Astrocyte (in vitro differentiated cells and primary cell): ENCODE measurements at regions not wholly inside any gene's neighbourhood (a gene's known extent, or its start where the extent isn't known, plus 50 kb on each side); places are given as distances from the start of the nearest gene placed in this dataset.

Experiments used
- DNase-seq: peaks from one replicate; pipeline ENCODE4 v3.0.0-alpha.2; 2010; ENCODE audit warnings: low read depth
- FAIRE-seq: peaks from 2 replicates; lab custom pipeline; 2011; peaks lifted over from hg19 to GRCh38; lab: Jason Lieb, UNC
- H2AFZ ChIP-seq: 2 replicates; pipeline ENCODE4 v1.6.0; 2012; ENCODE audit warnings: low read depth, low read length, inconsistent platforms
- H3K27ac ChIP-seq: 2 replicates; pipeline ENCODE4 v1.5.1; 2011; ENCODE audit warnings: low read depth, low read length, inconsistent platforms
- H3K27me3 ChIP-seq: 2 replicates; pipeline ENCODE4 v1.6.0; 2011; ENCODE audit warnings: low read length, inconsistent platforms; ENCODE audit not compliant: insufficient read depth
- H3K36me3 ChIP-seq: 2 replicates; pipeline ENCODE4 v1.5.1; 2011; ENCODE audit warnings: low read length, inconsistent platforms; ENCODE audit not compliant: insufficient read depth
- H3K4me1 ChIP-seq: 2 replicates; pipeline ENCODE4 v1.5.1; 2011; ENCODE audit warnings: low read length, inconsistent platforms; ENCODE audit not compliant: insufficient read depth
- H3K4me2 ChIP-seq: 2 replicates; pipeline ENCODE4 v1.6.0; 2012; ENCODE audit warnings: low read length, inconsistent platforms
- H3K4me3 ChIP-seq: 2 replicates; pipeline ENCODE4 v1.5.1; 2011; ENCODE audit warnings: low read depth, mild to moderate bottlenecking, low read length, inconsistent platforms; ENCODE audit not compliant: insufficient read depth
- H3K79me2 ChIP-seq: 2 replicates; pipeline ENCODE4 v1.6.0; 2012; ENCODE audit warnings: mild to moderate bottlenecking, low read length, inconsistent platforms; ENCODE audit not compliant: insufficient read depth
- H3K9ac ChIP-seq: 2 replicates; pipeline ENCODE4 v1.6.0; 2012; ENCODE audit warnings: mild to moderate bottlenecking, low read length, inconsistent platforms
- H3K9me3 ChIP-seq: 2 replicates; pipeline ENCODE4 v1.5.1; 2012; ENCODE audit warnings: low read depth, mild to moderate bottlenecking, low read length, inconsistent platforms; ENCODE audit not compliant: insufficient read depth
- H4K20me1 ChIP-seq: 2 replicates; pipeline ENCODE4 v1.6.0; 2012; ENCODE audit warnings: low read length, inconsistent platforms; ENCODE audit not compliant: insufficient read depth
- H3K27ac Mint-ChIP-seq: one replicate; pipeline ENCODE4 v1.8.0; 2021; ENCODE audit warnings: mild to moderate bottlenecking, mixed read lengths; ENCODE audit not compliant: unreplicated experiment
- H3K27me3 Mint-ChIP-seq: one replicate; pipeline ENCODE4 v1.8.0; 2021; ENCODE audit warnings: low read depth, mixed read lengths; ENCODE audit not compliant: unreplicated experiment
- H3K36me3 Mint-ChIP-seq: one replicate; pipeline ENCODE4 v1.8.0; 2021; ENCODE audit warnings: low read depth, mixed read lengths; ENCODE audit not compliant: unreplicated experiment
- H3K4me1 Mint-ChIP-seq: one replicate; pipeline ENCODE4 v1.8.0; 2021; ENCODE audit warnings: low read depth, mixed read lengths; ENCODE audit not compliant: unreplicated experiment
- H3K4me3 Mint-ChIP-seq: one replicate; pipeline ENCODE4 v1.8.0; 2021; ENCODE audit warnings: mild to moderate bottlenecking, moderate library complexity, mixed read lengths; ENCODE audit not compliant: unreplicated experiment
- H3K9me3 Mint-ChIP-seq: one replicate; pipeline ENCODE4 v1.8.0; 2021; ENCODE audit warnings: mild to moderate bottlenecking, mixed read lengths; ENCODE audit not compliant: unreplicated experiment
- CTCF ChIP-seq: IDR thresholded peaks from 2 replicates; pipeline ENCODE4 v1.5.1; 2011; ENCODE audit warnings: low read depth, mild to moderate bottlenecking, inconsistent platforms, low read length, moderate library complexity; ENCODE audit not compliant: insufficient read depth
- EZH2 ChIP-seq: IDR thresholded peaks from 2 replicates; pipeline ENCODE4 v1.6.1; 2012; ENCODE audit warnings: mild to moderate bottlenecking, low read length, inconsistent platforms; ENCODE audit not compliant: insufficient read depth

GRCh38 chr5:53199882-53200281 is 90.3 kb upstream of the MOCS2 start:
- H3K27ac Mint-ChIP-seq = no peak overlapping the region
- no peaks in the 10 kb centered on the region for H3K27me3 ChIP-seq
- FAIRE-seq (no peak), DNase-seq (no peak)
- H3K36me3 ChIP-seq = no peaks in the 10 kb centered on the region
- no peaks in the 10 kb centered on the region for H3K36me3 Mint-ChIP-seq
- H3K4me3 Mint-ChIP-seq = no peak overlapping the region
- no peaks in the 10 kb centered on the region for H3K79me2 ChIP-seq
- peaks cover 3% of the 10 kb centered on the region for H3K9me3 Mint-ChIP-seq
- no peaks in the 10 kb centered on the region for H4K20me1 ChIP-seq
- no peak overlapping the region for H3K4me2 ChIP-seq
- H3K4me3 ChIP-seq = no peak overlapping the region
- no peak overlapping the region for H3K9ac ChIP-seq
- H3K9me3 ChIP-seq = no peaks in the 10 kb centered on the region
- TF ChIP-seq CTCF (no peak), EZH2 (no peak)
- no peaks in the 10 kb centered on the region for H3K4me1 ChIP-seq
- no peak overlapping the region for H2AFZ ChIP-seq
- no peak overlapping the region for H3K27ac ChIP-seq
- no peaks in the 10 kb centered on the region for H3K4me1 Mint-ChIP-seq
- H3K27me3 Mint-ChIP-seq = no peaks in the 10 kb centered on the region

- no peaks in the 10 kb centered on the region for H3K9me3 ChIP-seq
- no peak overlapping the region for H3K27ac ChIP-seq
- DNase-seq (no peak), FAIRE-seq (no peak)
- Mint-ChIP-seq H3K27me3 (no peaks in the 10 kb centered on the region), H3K27ac (no peak overlapping the region), H3K4me3 (no peak overlapping the region), H3K9me3 (peaks cover 3% of the 10 kb centered on the region), H3K4me1 (no peaks in the 10 kb centered on the region), H3K36me3 (no peaks in the 10 kb centered on the region)
- no peaks in the 10 kb centered on the region for H3K27me3 ChIP-seq
- no peak overlapping the region for H3K4me2 ChIP-seq
- no peak overlapping the region for H3K9ac ChIP-seq
- H3K36me3 ChIP-seq = no peaks in the 10 kb centered on the region
- TF ChIP-seq EZH2 = no peak
- TF ChIP-seq CTCF = no peak
- no peaks in the 10 kb centered on the region for H3K4me1 ChIP-seq
- H3K79me2 ChIP-seq = no peaks in the 10 kb centered on the region
- no peak overlapping the region for H3K4me3 ChIP-seq
- no peak overlapping the region for H2AFZ ChIP-seq
- no peaks in the 10 kb centered on the region for H4K20me1 ChIP-seq
These were observed 90.7 kb upstream of the MOCS2 start for GRCh38 chr5:53200306-53200705.

GRCh38 chr5:53201746-53202145 is 92.2 kb upstream of the MOCS2 start:
- H3K27me3 Mint-ChIP-seq = no peaks in the 10 kb centered on the region
- FAIRE-seq = no peak
- Histone ChIP-seq H3K79me2 (no peaks in the 10 kb centered on the region), H3K27me3 (no peaks in the 10 kb centered on the region), H3K9ac (no peak overlapping the region), H4K20me1 (no peaks in the 10 kb centered on the region), H3K4me3 (no peak overlapping the region), H3K4me2 (no peak overlapping the region), H3K36me3 (no peaks in the 10 kb centered on the region), H2AFZ (no peak overlapping the region), H3K9me3 (no peaks in the 10 kb centered on the region), H3K4me1 (no peaks in the 10 kb centered on the region), H3K27ac (no peak overlapping the region)
- no peaks in the 10 kb centered on the region for H3K36me3 Mint-ChIP-seq
- no peak overlapping the region for H3K4me3 Mint-ChIP-seq
- H3K27ac Mint-ChIP-seq = no peak overlapping the region
- peaks cover 3% of the 10 kb centered on the region for H3K9me3 Mint-ChIP-seq
- DNase-seq = no peak
- TF ChIP-seq EZH2 (no peak), CTCF (no peak)
- H3K4me1 Mint-ChIP-seq = no peaks in the 10 kb centered on the region
